Activated T-helper 2 cell treated with anti-CD3 and anti-CD28 coated beads, Interferon-gamma antibody, Interleukin-2, Interleukin-4, amounts not matched to agents 10 μg/mL and 5 μg/mL and 100 μg/mL, durations not matched to agents 14 hours and 24 hours and 36 hours (primary cell): ENCODE measurements at regions not wholly inside any gene's neighbourhood (a gene's known extent, or its start where the extent isn't known, plus 50 kb on each side); places are given as distances from the start of the nearest gene placed in this dataset.
"Not testable (repeated sequence)": the region's sequence is repeated elsewhere in the genome, so short reads cannot be mapped to it uniquely, and the experiment has no call there.

Experiments
- DNase-seq: peaks from one replicate; pipeline ENCODE4 v3.0.0; 2021; ENCODE audit warnings: low spot score
- H3K27ac Mint-ChIP-seq: one replicate; pipeline ENCODE4 v1.8.0; 2021; ENCODE audit warnings: mixed read lengths
- H3K27me3 Mint-ChIP-seq: one replicate; pipeline ENCODE4 v1.8.0; 2021; ENCODE audit warnings: low read depth, mixed read lengths
- H3K36me3 Mint-ChIP-seq: one replicate; pipeline ENCODE4 v1.8.0; 2021; ENCODE audit warnings: low read depth, mixed read lengths
- H3K4me1 Mint-ChIP-seq: one replicate; pipeline ENCODE4 v1.8.0; 2021; ENCODE audit warnings: low read depth, mixed read lengths
- H3K4me3 Mint-ChIP-seq: one replicate; pipeline ENCODE4 v1.8.0; 2021; ENCODE audit warnings: low read depth, mild to moderate bottlenecking, moderate library complexity, mixed read lengths
- H3K9me3 Mint-ChIP-seq: one replicate; pipeline ENCODE4 v1.8.0; 2021; ENCODE audit warnings: mixed read lengths
- intact Hi-C: fragments of 100-400 bp; cut with micrococcal nuclease; formaldehyde crosslinking; loops from one replicate; pipeline ENCODE4 v1.15.1; 2023

GRCh38 chr13:56670563-56670962, 470.2 kb upstream of the PRR20A start:
- H3K36me3 Mint-ChIP-seq: no peaks in the 10 kb centered on the region
- H3K4me1 Mint-ChIP-seq: no peaks in the 10 kb centered on the region
- H3K9me3 Mint-ChIP-seq: peaks cover 32% of the 10 kb centered on the region
- H3K27ac Mint-ChIP-seq: no peak overlapping the region
- intact Hi-C loops: no loop called here
- H3K27me3 Mint-ChIP-seq: no peaks in the 10 kb centered on the region
- no peak for DNase-seq
- no peak overlapping the region for H3K4me3 Mint-ChIP-seq

DNA sequence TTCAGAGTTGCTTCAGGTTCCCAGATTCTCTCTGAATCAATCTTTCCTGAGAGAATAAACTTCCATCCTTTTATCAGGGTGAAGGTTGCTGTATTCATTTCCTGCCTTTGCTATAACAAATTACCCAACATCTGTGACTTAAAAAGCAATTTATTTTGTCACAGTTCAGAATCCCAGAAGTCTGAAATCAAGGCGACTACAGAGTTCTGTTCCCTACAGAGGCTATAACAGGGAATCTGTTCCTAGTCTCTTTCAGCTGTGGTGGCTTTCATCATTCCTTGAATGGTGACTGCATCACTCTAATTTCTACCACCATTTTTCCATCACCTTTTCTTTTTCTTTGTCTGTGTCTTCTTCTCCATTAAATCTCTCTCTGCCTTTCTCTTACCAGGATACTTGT, 459.3 kb upstream of the PRR20A start:
- intact Hi-C loops: no loop called here
- H3K4me1 Mint-ChIP-seq: no peaks in the 10 kb centered on the region

DNA sequence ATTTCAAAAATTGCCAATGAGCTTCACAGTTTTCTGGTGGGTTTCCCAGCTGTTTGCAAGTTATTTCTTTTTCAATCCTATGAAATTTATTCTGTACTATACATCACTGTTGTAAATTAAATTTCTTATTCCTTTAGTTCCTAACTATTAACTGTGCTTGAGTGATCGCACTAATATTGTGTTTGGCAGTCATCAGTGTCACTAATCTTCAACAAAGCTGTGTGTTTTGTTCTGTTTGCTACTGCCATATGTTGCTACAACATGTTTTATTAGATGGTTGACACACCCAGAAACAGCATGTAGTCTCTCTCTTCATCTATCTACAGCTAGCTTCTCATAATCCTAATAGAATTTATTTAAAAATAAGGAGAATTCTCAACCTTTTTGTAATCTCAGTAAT, 453.6 kb upstream of the PRR20A start:
- Mint-ChIP-seq H3K36me3 (no peaks in the 10 kb centered on the region), H3K27me3 (no peaks in the 10 kb centered on the region), H3K4me1 (no peaks in the 10 kb centered on the region), H3K4me3 (no peak overlapping the region), H3K9me3 (peaks cover 23% of the 10 kb centered on the region), H3K27ac (no peak overlapping the region)
- intact Hi-C loops: no loop called here
- DNase-seq: no peak

More for the DNA sequence above, 459.3 kb upstream of the PRR20A start:
- Mint-ChIP-seq H3K36me3 (no peaks in the 10 kb centered on the region), H3K27me3 (no peaks in the 10 kb centered on the region), H3K27ac (no peak overlapping the region), H3K9me3 (peaks cover 45% of the 10 kb centered on the region), H3K4me3 (no peak overlapping the region)
- no peak for DNase-seq

DNA sequence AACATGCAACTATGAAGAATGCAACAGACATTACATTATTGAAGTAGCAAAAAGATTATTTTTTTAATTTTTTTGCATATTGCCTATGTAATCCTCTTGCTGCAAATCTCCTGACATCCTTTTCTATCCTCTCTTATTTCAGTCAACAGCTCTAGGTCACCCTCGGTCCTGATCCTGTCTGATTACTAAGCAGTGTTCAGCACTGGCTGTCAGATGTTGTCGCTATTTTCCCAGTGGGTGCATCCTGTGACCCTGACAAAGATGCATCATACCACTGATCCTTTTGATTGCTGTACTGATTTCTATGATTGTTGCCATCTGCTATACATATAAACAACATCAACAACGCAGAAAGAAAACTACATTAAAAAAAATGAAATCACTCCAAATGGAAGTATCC, 443.7 kb upstream of the PRR20A start:
- Mint-ChIP-seq H3K36me3 (no peaks in the 10 kb centered on the region), H3K27me3 (no peaks in the 10 kb centered on the region), H3K4me1 (no peaks in the 10 kb centered on the region), H3K27ac (no peak overlapping the region), H3K9me3 (peaks cover 53% of the 10 kb centered on the region), H3K4me3 (no peak overlapping the region)
- DNase-seq: no peak
- intact Hi-C loops: no loop called here

- Mint-ChIP-seq H3K4me3 (no peak overlapping the region), H3K27me3 (no peaks in the 10 kb centered on the region), H3K27ac (no peak overlapping the region), H3K9me3 (peaks cover 51% of the 10 kb centered on the region), H3K4me1 (no peaks in the 10 kb centered on the region), H3K36me3 (no peaks in the 10 kb centered on the region)
- DNase-seq: no peak
- intact Hi-C loops: no loop called here
Observed at GRCh38 chr13:56700324-56700723, 440.4 kb upstream of the PRR20A start.

DNA sequence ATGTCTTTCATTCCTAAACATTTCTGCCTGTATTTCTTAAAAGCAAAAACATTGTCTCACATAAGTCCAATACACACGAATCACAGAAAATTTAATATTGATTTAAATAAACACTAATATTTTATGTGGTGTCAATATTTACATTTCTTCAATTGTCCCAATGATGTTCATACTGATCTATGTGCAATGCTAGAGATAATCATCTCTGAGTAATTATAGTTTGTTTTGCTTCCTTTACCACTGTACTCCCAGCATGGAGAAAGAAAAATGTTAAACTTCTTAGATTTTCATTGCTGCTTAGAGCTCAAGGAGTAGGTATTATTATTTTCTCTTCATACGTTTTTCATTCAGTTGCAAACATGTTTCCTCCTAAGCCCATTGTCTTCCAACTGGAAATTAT, 434.2 kb upstream of the PRR20A start:
- Mint-ChIP-seq H3K4me3 (no peak overlapping the region), H3K9me3 (peaks cover 44% of the 10 kb centered on the region), H3K27ac (no peak overlapping the region), H3K36me3 (no peaks in the 10 kb centered on the region), H3K27me3 (no peaks in the 10 kb centered on the region), H3K4me1 (no peaks in the 10 kb centered on the region)
- no peak for DNase-seq
- intact Hi-C loops: no loop called here

DNA sequence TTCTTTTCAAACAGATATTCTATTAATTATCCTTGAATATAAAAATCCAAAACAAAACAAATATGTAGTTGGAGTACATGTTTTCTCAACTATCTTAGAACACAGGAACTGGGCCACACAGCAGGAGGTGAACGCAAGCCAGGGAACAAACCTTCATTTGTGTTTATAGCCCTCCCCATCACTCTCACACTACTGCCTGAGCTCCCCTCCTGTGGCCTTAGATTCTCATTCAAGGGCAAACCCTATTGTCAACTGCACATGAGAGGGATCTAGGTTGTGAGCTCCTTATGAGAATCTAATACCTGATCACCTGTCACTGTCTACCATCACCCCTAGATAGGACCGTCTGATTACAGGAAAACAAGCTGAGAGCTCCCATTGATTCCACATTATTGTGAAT, 427.1 kb upstream of the PRR20A start:
- Mint-ChIP-seq H3K9me3 (peaks cover 32% of the 10 kb centered on the region), H3K27me3 (no peaks in the 10 kb centered on the region), H3K4me3 (no peak overlapping the region), H3K27ac (no peak overlapping the region), H3K4me1 (no peaks in the 10 kb centered on the region), H3K36me3 (no peaks in the 10 kb centered on the region)
- intact Hi-C loops: no loop called here
- no peak for DNase-seq

DNA sequence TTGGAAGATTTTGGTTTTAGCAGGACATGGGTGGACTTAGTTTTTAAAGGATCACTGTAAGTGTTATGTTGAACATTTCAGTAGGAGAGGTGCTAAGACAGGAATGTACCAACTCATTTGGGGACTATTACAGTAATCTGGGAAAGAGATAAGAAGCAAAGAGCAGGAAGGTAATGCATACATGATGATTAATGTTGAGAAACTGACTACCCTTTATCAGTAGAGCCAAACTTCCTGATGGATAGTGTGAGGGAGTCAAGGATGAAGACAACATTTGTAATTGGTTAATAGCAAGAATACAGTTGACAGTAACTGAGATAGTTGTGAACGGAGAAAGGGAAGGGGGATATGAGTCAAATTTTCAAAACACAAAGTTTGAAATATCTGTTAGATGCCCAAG, 421.9 kb upstream of the PRR20A start:
- Mint-ChIP-seq H3K27me3 (no peaks in the 10 kb centered on the region), H3K9me3 (peaks cover 49% of the 10 kb centered on the region), H3K4me3 (no peak overlapping the region), H3K36me3 (no peaks in the 10 kb centered on the region), H3K4me1 (no peaks in the 10 kb centered on the region), H3K27ac (no peak overlapping the region)
- intact Hi-C loops: no loop called here
- DNase-seq: no peak

DNA sequence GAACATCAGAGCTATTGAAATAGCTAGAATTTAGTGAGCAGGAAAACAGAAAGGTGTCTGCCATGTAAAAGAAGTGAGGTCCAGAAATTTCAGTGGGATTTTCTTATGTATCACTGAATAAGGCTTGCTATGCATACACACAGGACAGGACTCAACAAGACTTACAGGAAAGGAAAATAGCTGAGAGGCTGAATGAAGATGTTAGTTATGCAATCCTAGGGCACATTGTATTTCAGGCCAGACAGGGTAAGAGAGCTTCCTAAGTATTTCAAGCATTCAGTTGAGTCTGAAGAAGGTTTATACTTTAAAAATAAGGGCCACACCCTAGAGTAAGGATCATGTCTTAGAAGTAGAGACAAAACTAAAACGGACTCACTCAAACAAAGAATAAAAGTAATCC, 419.9 kb upstream of the PRR20A start:
- Mint-ChIP-seq H3K9me3 (peaks cover 55% of the 10 kb centered on the region), H3K27ac (no peak overlapping the region), H3K4me1 (no peaks in the 10 kb centered on the region), H3K4me3 (no peak overlapping the region), H3K27me3 (no peaks in the 10 kb centered on the region), H3K36me3 (no peaks in the 10 kb centered on the region)
- intact Hi-C loops: no loop called here
- no peak for DNase-seq

DNA sequence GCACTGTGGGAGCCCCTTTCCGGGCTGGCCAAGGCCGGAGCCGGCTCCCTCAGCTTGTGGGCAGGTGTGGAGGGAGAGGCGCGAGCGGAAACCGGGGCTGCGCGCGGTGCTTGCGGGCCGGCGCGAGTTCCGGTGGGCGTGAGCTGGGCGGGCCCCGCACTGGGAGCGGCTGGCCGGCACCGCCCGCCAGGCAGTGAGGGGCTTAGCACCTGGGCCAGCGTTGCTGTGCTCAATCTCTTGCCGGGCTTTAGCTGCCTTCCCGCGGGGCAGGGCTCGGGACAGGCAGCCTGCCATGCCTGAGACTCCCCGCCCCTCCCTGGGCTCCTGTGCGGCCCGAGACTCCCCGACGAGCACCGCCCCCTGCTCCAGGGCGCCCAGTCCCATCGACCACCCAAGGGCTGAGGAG, 405.2 kb upstream of the PRR20A start:
- Mint-ChIP-seq H3K27ac (no peak overlapping the region), H3K27me3 (no peaks in the 10 kb centered on the region), H3K4me3 (no peak overlapping the region), H3K36me3 (no peaks in the 10 kb centered on the region), H3K4me1 (no peaks in the 10 kb centered on the region), H3K9me3 (peaks cover 29% of the 10 kb centered on the region)
- intact Hi-C loops: no loop called here
- DNase-seq: no peak

DNA sequence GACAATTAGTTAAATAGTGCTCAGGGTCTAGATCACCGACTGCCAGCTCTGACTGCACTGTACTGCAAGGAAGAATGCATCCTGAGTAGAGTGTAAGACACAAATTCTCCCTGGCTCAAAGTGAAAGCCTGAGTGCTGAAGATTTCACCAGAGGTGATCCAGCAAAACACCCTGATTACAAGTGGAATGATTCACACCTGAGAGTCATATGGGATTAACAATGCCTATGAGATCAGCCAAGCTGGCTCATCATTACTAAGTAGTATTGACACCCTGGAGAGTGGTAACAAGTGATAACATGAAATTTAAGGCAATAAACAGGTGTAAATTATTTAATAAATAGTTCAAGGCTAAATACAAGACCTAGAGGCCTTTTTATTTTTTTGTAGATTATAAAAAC, 403.8 kb upstream of the PRR20A start:
- intact Hi-C loops: no loop called here
- no peaks in the 10 kb centered on the region for H3K36me3 Mint-ChIP-seq
- no peak for DNase-seq
- peaks cover 36% of the 10 kb centered on the region for H3K9me3 Mint-ChIP-seq
- H3K27ac Mint-ChIP-seq: no peak overlapping the region
- H3K4me3 Mint-ChIP-seq: no peak overlapping the region
- no peaks in the 10 kb centered on the region for H3K27me3 Mint-ChIP-seq
- H3K4me1 Mint-ChIP-seq: no peaks in the 10 kb centered on the region

- Mint-ChIP-seq H3K9me3 (peaks cover 25% of the 10 kb centered on the region), H3K27ac (no peak overlapping the region), H3K4me3 (no peak overlapping the region), H3K4me1 (no peaks in the 10 kb centered on the region), H3K27me3 (no peaks in the 10 kb centered on the region), H3K36me3 (no peaks in the 10 kb centered on the region)
- DNase-seq: no peak
- intact Hi-C loops: no loop called here
Observed at GRCh38 chr13:56752636-56753035, 388.1 kb upstream of the PRR20A start.

GRCh38 chr13:56755181-56755935, 385.4 kb upstream of the PRR20A start:
- Mint-ChIP-seq H3K27me3 (no peaks in the 10 kb centered on the region), H3K9me3 (peaks cover 36% of the 10 kb centered on the region), H3K4me1 (no peaks in the 10 kb centered on the region), H3K27ac (no peak overlapping the region), H3K36me3 (no peaks in the 10 kb centered on the region), H3K4me3 (no peak overlapping the region)
- no peak for DNase-seq
- intact Hi-C loops: no loop called here

DNA sequence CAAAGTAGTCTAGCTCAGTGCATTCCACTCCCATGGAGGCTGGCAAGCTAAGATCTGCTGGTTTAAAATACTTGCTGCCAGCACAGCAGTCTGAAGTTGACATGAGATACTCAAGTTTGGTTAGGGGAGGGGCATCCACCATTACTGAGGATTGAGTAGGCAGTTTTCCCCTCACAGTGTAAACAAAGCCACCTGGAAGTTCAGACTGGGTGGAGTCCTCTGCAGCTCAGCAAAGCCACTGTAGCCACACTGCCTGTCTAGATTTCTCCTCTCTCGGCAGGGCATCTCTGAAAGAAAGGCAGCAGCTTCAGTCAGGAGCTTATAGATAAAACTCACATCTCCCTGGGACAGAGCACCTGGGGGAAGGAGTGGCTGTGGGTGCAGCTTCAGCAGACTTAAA, 377.4 kb upstream of the PRR20A start:
- H3K27me3 Mint-ChIP-seq, intact Hi-C loops, H3K36me3 Mint-ChIP-seq, H3K4me1 Mint-ChIP-seq, H3K4me3 Mint-ChIP-seq, DNase-seq, H3K27ac Mint-ChIP-seq: not testable (repeated sequence)
- H3K9me3 Mint-ChIP-seq: peaks cover 78% of the 10 kb centered on the region
